Suprapubic skin (tissue), 4 donors: ENCODE measurements at regions not wholly inside any gene's neighbourhood (a gene's known extent, or its start where the extent isn't known, plus 50 kb on each side); places are given as distances from the start of the nearest gene placed in this dataset.

ENCODE experiments used
- CTCF ChIP-seq, 2 donors: fragments of 200-600 bp in 1 of 2; fragments of 450-650 bp in 1 of 2; sonication (generic) in 1 of 2; IDR thresholded peaks; one replicate each; pipeline ENCODE4 v1.5.1; 2016 to 2019; ENCODE audit warnings: antibody characterized with exemption in 2 of 2, mild to moderate bottlenecking in 1 of 2, moderate library complexity in 1 of 2
- EP300 ChIP-seq: sonication (generic); formaldehyde crosslinking; IDR thresholded peaks from one replicate; pipeline ENCODE4 v1.6.1; 2017; ENCODE audit warnings: antibody characterized with exemption
- POLR2A ChIP-seq, 2 donors: fragments of 450-650 bp; IDR thresholded peaks; one replicate each; pipeline ENCODE4 v1.6.1; 2017; ENCODE audit warnings: antibody characterized with exemption in 2 of 2, mild to moderate bottlenecking in 2 of 2, moderate library complexity in 2 of 2
- POLR2AphosphoS5 ChIP-seq, 3 donors: sonication (generic); formaldehyde crosslinking; IDR thresholded peaks; one replicate each; pipeline ENCODE4 v1.6.1; 2017; ENCODE audit warnings: antibody characterized with exemption in 3 of 3

GRCh38 chr6:85035766-85036165 lies 271.4 kb upstream of the TBX18 start:
- TF ChIP-seq CTCF (IDR thresholded peaks at IDR 0.05) (no peak), POLR2A (IDR thresholded peaks at IDR 0.05) (no peak), EP300 (no peak), POLR2AphosphoS5 (IDR thresholded peaks at IDR 0.05) (no peak)
